SK-N-SH (cell line): ENCODE measurements at regions not wholly inside any gene's neighbourhood (a gene's known extent, or its start where the extent isn't known, plus 50 kb on each side); places are given as distances from the start of the nearest gene placed in this dataset.

Source experiments
- CTCF ChIA-PET: fragments of 300-600, 350-600 bp; formaldehyde crosslinking; extraction: SDS; loops from one replicate; lab custom pipeline; 2021; lab: Yijun Ruan, JAX
- POLR2A ChIA-PET: fragments of 350-600 bp; sonication (Branson Sonifier 250); formaldehyde crosslinking; extraction: SDS; loops from one replicate; lab custom pipeline; 2020; ENCODE audit warnings: antibody characterized with exemption, inconsistent platforms; lab: Yijun Ruan, JAX
- DNase-seq: peaks from one replicate; pipeline ENCODE4 v3.0.0; 2012
- H2AFZ ChIP-seq: fragments of 200-600 bp; sonication (generic); 2 replicates; pipeline ENCODE4 v1.8.1; 2016; ENCODE audit warnings: antibody characterized with exemption, mild to moderate bottlenecking, low read depth
- H3F3A ChIP-seq: fragments of 200-600 bp; sonication (generic); replicated peaks from 2 replicates; pipeline ENCODE3; 2016; ENCODE audit warnings: antibody characterized with exemption, mild to moderate bottlenecking; ENCODE audit not compliant: insufficient read depth
- H3K27ac ChIP-seq, 2 experiments: fragments of 200-500 bp in 1 of 2; fragments of 200-600 bp in 1 of 2; sonication (Bioruptor generic) in 1 of 2; sonication (generic), shearing (Covaris generic) in 1 of 2; 2 replicates each; pipeline versions ENCODE4 v1.5.1 to v1.6.1; 2014 to 2016; ENCODE audit warnings: low read depth in 2 of 2, inconsistent platforms in 1 of 2, low read length in 1 of 2, mild to moderate bottlenecking in 1 of 2, mixed read lengths in 1 of 2
- H3K27me3 ChIP-seq: fragments of 200-600 bp; sonication (generic), shearing (Covaris generic); 2 replicates; pipeline ENCODE4 v1.6.1; 2016; ENCODE audit warnings: mixed run types; ENCODE audit not compliant: insufficient read depth
- H3K36me3 ChIP-seq, 2 experiments: fragments of 200-500 bp in 1 of 2; fragments of 200-600 bp in 1 of 2; sonication (Bioruptor generic) in 1 of 2; sonication (generic) in 1 of 2; replicated peaks in 1 of 2; 2 replicates each; pipeline versions ENCODE3 to v1.5.1; 2014 to 2016; ENCODE audit warnings: low read length in 1 of 2, mild to moderate bottlenecking in 1 of 2; ENCODE audit not compliant: insufficient read depth in 2 of 2, control insufficient read depth in 1 of 2
- H3K4me1 ChIP-seq, 2 experiments: fragments of 200-500 bp in 1 of 2; fragments of 200-600 bp in 1 of 2; sonication (Bioruptor generic) in 1 of 2; sonication (generic), shearing (Covaris generic) in 1 of 2; 2 replicates each; pipeline versions ENCODE4 v1.5.1 to v1.6.1; 2014 to 2016; ENCODE audit warnings: low read depth in 1 of 2, low read length in 1 of 2, mixed run types in 1 of 2; ENCODE audit not compliant: insufficient read depth in 2 of 2, control insufficient read depth in 1 of 2
- H3K4me2 ChIP-seq: fragments of 200-600 bp; sonication (generic), shearing (Covaris generic); 2 replicates; pipeline ENCODE4 v1.6.1; 2017; ENCODE audit warnings: mixed run types
- H3K4me3 ChIP-seq, 2 experiments: fragments of 200-500 bp in 1 of 2; fragments of 200-600 bp in 1 of 2; sonication (Bioruptor generic) in 1 of 2; sonication (generic), shearing (Covaris generic) in 1 of 2; 2 replicates each; pipeline versions ENCODE4 v1.5.1 to v1.8.1; 2014 to 2016; ENCODE audit warnings: low read depth in 2 of 2, inconsistent platforms in 1 of 2, low read length in 1 of 2, mild to moderate bottlenecking in 1 of 2, mixed read lengths in 1 of 2, moderate library complexity in 1 of 2
- H3K79me2 ChIP-seq: fragments of 200-600 bp; sonication (generic); 2 replicates; pipeline ENCODE4 v1.8.1; 2017; ENCODE audit warnings: mild to moderate bottlenecking; ENCODE audit not compliant: insufficient read depth
- H3K9ac ChIP-seq: fragments of 200-600 bp; sonication (generic); 2 replicates; pipeline ENCODE4 v1.6.1; 2017; ENCODE audit warnings: mixed run types
- H3K9me2 ChIP-seq: fragments of 200-600 bp; sonication (generic); 2 replicates; pipeline ENCODE4 v1.6.1; 2017; ENCODE audit warnings: mixed run types
- H3K9me3 ChIP-seq: fragments of 200-600 bp; sonication (generic); 2 replicates; pipeline ENCODE4 v1.6.1; 2017; ENCODE audit warnings: mixed run types, mild to moderate bottlenecking, moderate library complexity
- H4K20me1 ChIP-seq: fragments of 200-600 bp; sonication (generic); 2 replicates; pipeline ENCODE4 v1.6.1; 2017; ENCODE audit warnings: mild to moderate bottlenecking, mixed run types; ENCODE audit not compliant: insufficient read depth
- EZH2phosphoT487 ChIP-seq: fragments of 200-600 bp; sonication (generic); IDR thresholded peaks from 2 replicates; pipeline ENCODE4 v1.6.1; 2017; ENCODE audit warnings: low read depth, mixed run types, mild to moderate bottlenecking, antibody characterized with exemption, moderate library complexity, borderline replicate concordance
- FOXJ3 ChIP-seq: sonication (generic); formaldehyde crosslinking; IDR thresholded peaks from 2 replicates; pipeline ENCODE4 v1.5.1; 2020; ENCODE audit warnings: mild to moderate bottlenecking, missing genetic modification reagents
- FOXM1 ChIP-seq: IDR thresholded peaks from 2 replicates; pipeline ENCODE4 v1.4.0; 2012; ENCODE audit warnings: low read depth, mild to moderate bottlenecking
- GABPA ChIP-seq: IDR thresholded peaks from 2 replicates; pipeline ENCODE4 v1.4.0; 2012; ENCODE audit warnings: low read depth, mild to moderate bottlenecking
- GATA2 ChIP-seq: sonication (generic); formaldehyde crosslinking; IDR thresholded peaks from 2 replicates; pipeline ENCODE4 v1.5.0; 2020; ENCODE audit warnings: mild to moderate bottlenecking, missing genetic modification reagents
- JUND ChIP-seq: IDR thresholded peaks from 2 replicates; pipeline ENCODE4 v1.4.0; 2012
- NFIC ChIP-seq: IDR thresholded peaks from 2 replicates; pipeline ENCODE4 v1.4.0; 2012; ENCODE audit warnings: borderline replicate concordance
- POLR2AphosphoS5 ChIP-seq: IDR thresholded peaks from 2 replicates; pipeline ENCODE4 v1.6.1; 2012; ENCODE audit warnings: low read depth, low read length
- RAD21 ChIP-seq: IDR thresholded peaks from 2 replicates; pipeline ENCODE4 v1.6.1; 2012; ENCODE audit warnings: mild to moderate bottlenecking, low read length
- RCOR1 ChIP-seq: fragments of 150-350 bp; IDR thresholded peaks from 2 replicates; pipeline ENCODE4 v1.6.1; 2017; ENCODE audit warnings: antibody characterized with exemption, low read length
- TAF1 ChIP-seq: IDR thresholded peaks from 2 replicates; pipeline ENCODE4 v1.6.1; 2012; ENCODE audit warnings: low read depth, mild to moderate bottlenecking, low read length, moderate library complexity, borderline replicate concordance
- YY1 ChIP-seq: IDR thresholded peaks from 2 replicates; pipeline ENCODE4 v1.4.0; 2012; ENCODE audit warnings: low read depth, mild to moderate bottlenecking
- WGBS: methylation state at CpG from one replicate; pipeline ENCODE4 v1.1.6; 2017; ENCODE audit warnings: low lambda C conversion rate; 5-methylcytosine and 5-hydroxymethylcytosine counted together
- TF ChIP-seq, protein P1 (sequence below): IDR thresholded peaks from 2 replicates; pipeline ENCODE4 v1.4.0; 2012; ENCODE audit warnings: low read depth, borderline replicate concordance
- TF ChIP-seq, protein P2 (sequence below): IDR thresholded peaks from 2 replicates; pipeline ENCODE4 v1.4.0; 2012; ENCODE audit warnings: low read depth

DNA sequence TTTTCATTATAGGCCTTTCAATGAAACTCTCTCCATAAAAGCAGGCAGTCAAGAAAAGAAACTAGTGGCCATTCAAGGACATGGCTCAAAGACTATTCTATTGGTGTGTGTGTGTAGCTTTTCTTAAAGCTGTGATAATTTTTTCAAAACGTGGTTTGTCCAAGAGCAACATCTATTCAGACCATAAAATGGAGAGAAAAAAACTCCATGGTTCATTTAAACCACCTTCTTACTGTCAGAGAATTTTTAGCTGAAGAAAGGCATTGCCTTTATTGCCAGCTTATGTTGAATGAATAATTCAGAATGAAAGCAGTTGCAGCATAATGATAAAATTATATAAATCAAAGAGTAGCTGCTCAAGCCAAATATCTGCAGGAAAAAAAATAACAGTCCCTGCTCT lies 325.5 kb downstream of the PCDH18 start:
- Histone ChIP-seq H4K20me1 (no peaks in the 10 kb centered on the region), H3K79me2 (no peaks in the 10 kb centered on the region), H3K9ac (no peak overlapping the region), H3K36me3 (no peaks in the 10 kb centered on the region), H3K4me3 (no peak overlapping the region), H3K4me2 (no peak overlapping the region), H3K27ac (no peak overlapping the region), H3K27me3 (no peaks in the 10 kb centered on the region), H3F3A (no peaks in the 10 kb centered on the region), H3K9me2 (no peaks in the 10 kb centered on the region), H2AFZ (no peak overlapping the region; the same call in 1 of the 2 replicates), H3K9me3 (no peaks in the 10 kb centered on the region), H3K4me1 (no peaks in the 10 kb centered on the region; a peak in 1 of 4 replicates)
- WGBS = 17% methylated on average over 1 of the region's 1 CpG
- ChIA-PET CTCF (interaction anchor here (1.0 kb wide), 1 partner anchor 82 kb away, joined by 3 read pairs; no protein-coding TSS in a partner anchor), POLR2A (no interaction called here)
- DNase-seq = no peak
- no peak for TF ChIP-seq TAF1
- TF ChIP-seq EZH2phosphoT487 = no peak
- TF ChIP-seq RCOR1 = no peak
- no peak for TF ChIP-seq NFIC
- no peak for TF ChIP-seq GATA2 (CRISPR knock-in tag)
- TF ChIP-seq RAD21 = no peak

DNA sequence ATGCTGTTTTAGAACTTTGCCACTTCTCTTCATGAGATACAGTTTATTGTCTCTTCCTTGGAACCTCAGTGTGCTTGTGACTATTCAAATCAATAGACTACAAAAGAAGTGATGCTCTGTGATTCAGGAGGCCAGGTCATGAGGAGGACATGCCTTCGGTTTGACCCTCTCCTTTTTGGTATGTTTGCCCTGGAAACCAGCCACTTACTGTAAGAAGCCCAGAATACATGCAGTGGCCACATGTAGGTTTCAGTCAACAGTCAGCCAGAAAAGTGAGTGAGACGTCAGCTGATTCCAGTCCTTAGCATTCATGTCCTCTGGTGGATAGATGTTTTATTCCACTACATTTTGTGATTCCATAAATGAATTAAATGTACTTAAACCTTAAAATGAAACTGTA lies 328.7 kb downstream of the PCDH18 start:
- POLR2A ChIA-PET = no interaction called here
- Histone ChIP-seq H3K27me3 (no peaks in the 10 kb centered on the region), H3K9me2 (no peaks in the 10 kb centered on the region), H2AFZ (no peak overlapping the region)
- CTCF ChIA-PET = no interaction called here
- 71% methylated on average over 2 of the region's 2 CpGs for WGBS
- DNase-seq = no peak
- TF ChIP-seq JUND (no peak), RCOR1 (no peak), GATA2 (CRISPR knock-in tag) (no peak), FOXJ3 (CRISPR knock-in tag) (no peak), YY1 (no peak), FOXM1 (no peak), TAF1 (no peak), POLR2AphosphoS5 (no peak), GABPA (no peak)
- TF ChIP-seq, protein P1, sequence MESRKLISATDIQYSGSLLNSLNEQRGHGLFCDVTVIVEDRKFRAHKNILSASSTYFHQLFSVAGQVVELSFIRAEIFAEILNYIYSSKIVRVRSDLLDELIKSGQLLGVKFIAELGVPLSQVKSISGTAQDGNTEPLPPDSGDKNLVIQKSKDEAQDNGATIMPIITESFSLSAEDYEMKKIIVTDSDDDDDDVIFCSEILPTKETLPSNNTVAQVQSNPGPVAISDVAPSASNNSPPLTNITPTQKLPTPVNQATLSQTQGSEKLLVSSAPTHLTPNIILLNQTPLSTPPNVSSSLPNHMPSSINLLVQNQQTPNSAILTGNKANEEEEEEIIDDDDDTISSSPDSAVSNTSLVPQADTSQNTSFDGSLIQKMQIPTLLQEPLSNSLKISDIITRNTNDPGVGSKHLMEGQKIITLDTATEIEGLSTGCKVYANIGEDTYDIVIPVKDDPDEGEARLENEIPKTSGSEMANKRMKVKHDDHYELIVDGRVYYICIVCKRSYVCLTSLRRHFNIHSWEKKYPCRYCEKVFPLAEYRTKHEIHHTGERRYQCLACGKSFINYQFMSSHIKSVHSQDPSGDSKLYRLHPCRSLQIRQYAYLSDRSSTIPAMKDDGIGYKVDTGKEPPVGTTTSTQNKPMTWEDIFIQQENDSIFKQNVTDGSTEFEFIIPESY = no peak
- TF ChIP-seq, protein P2, sequence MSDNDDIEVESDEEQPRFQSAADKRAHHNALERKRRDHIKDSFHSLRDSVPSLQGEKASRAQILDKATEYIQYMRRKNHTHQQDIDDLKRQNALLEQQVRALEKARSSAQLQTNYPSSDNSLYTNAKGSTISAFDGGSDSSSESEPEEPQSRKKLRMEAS = no peak
- TF ChIP-seq, all 33 proteins: peak for 0
- Histone ChIP-seq H3K4me1 (no peaks in the 10 kb centered on the region), H3K36me3 (no peaks in the 10 kb centered on the region), H3K79me2 (no peaks in the 10 kb centered on the region), H3K4me2 (no peak overlapping the region), H3K27ac (no peak overlapping the region), H3K4me3 (no peak overlapping the region), H3K9ac (no peak overlapping the region), H3F3A (no peaks in the 10 kb centered on the region), H3K9me3 (no peaks in the 10 kb centered on the region), H4K20me1 (no peaks in the 10 kb centered on the region)
